GM19438 (cell line): ENCODE measurements at regions not wholly inside any gene's neighbourhood (a gene's known extent, or its start where the extent isn't known, plus 50 kb on each side); places are given as distances from the start of the nearest gene placed in this dataset.
"Not testable (repeated sequence)": the region's sequence is repeated elsewhere in the genome, so short reads cannot be mapped to it uniquely, and the experiment has no call there.

ENCODE experiments used
- ATAC-seq: cut with Tn5 transposase; IDR thresholded peaks from one replicate; pipeline ENCODE4 v1.9.1; 2021; ENCODE audit warnings: low read depth; ENCODE audit not compliant: unreplicated experiment

- ATAC-seq = no peak
Measured at GRCh38 chr10:52472406-52473146, 158.5 kb downstream of the DKK1 start.

GRCh38 chr10:52474265-52474664 lies 160.2 kb downstream of the DKK1 start:
- ATAC-seq = no peak

- no peak for ATAC-seq
Measured at GRCh38 chr10:52477305-52477704, 163.2 kb downstream of the DKK1 start.

GRCh38 chr10:52479567-52479966 lies 165.5 kb downstream of the DKK1 start:
- ATAC-seq = no peak

- ATAC-seq = no peak
Measured at GRCh38 chr10:52481986-52482555, 168.0 kb downstream of the DKK1 start.

- ATAC-seq = no peak
Measured at GRCh38 chr10:52483587-52483986, 169.5 kb downstream of the DKK1 start.

- no peak for ATAC-seq
Measured at GRCh38 chr10:52484206-52485065, 170.4 kb downstream of the DKK1 start.

- ATAC-seq = no peak
Measured at GRCh38 chr10:52485462-52485861, 171.4 kb downstream of the DKK1 start.

GRCh38 chr10:52486840-52487611 lies 172.9 kb downstream of the DKK1 start:
- no peak for ATAC-seq

- ATAC-seq = no peak
Measured at GRCh38 chr10:52488606-52489485, 174.8 kb downstream of the DKK1 start.

GRCh38 chr10:52491246-52491995 lies 177.3 kb downstream of the DKK1 start:
- no peak for ATAC-seq

- ATAC-seq = no peak
Measured at GRCh38 chr10:52499281-52499680, 185.2 kb downstream of the DKK1 start.

- ATAC-seq = no peak
Measured at GRCh38 chr10:52500476-52500875, 186.4 kb downstream of the DKK1 start.

GRCh38 chr10:52502237-52502636 lies 188.2 kb downstream of the DKK1 start:
- ATAC-seq = no peak

GRCh38 chr10:52505341-52505740 lies 191.3 kb downstream of the DKK1 start:
- not testable (repeated sequence) for ATAC-seq

- no peak for ATAC-seq
Measured at GRCh38 chr10:52514481-52514880, 200.4 kb downstream of the DKK1 start.

GRCh38 chr10:52517012-52517411 lies 202.9 kb downstream of the DKK1 start:
- ATAC-seq = no peak

GRCh38 chr10:52523696-52524095 lies 209.6 kb downstream of the DKK1 start:
- no peak for ATAC-seq

- no peak for ATAC-seq
Measured at GRCh38 chr10:52525761-52526160, 211.7 kb downstream of the DKK1 start.
